ENCODE measurements at regions not wholly inside any gene's neighbourhood (a gene's known extent, or its start where the extent isn't known, plus 50 kb on each side); places are given as distances from the start of the nearest gene placed in this dataset.
"Not testable (repeated sequence)": the region's sequence is repeated elsewhere in the genome, so short reads cannot be mapped to it uniquely, and the experiment has no call there.

DNA sequence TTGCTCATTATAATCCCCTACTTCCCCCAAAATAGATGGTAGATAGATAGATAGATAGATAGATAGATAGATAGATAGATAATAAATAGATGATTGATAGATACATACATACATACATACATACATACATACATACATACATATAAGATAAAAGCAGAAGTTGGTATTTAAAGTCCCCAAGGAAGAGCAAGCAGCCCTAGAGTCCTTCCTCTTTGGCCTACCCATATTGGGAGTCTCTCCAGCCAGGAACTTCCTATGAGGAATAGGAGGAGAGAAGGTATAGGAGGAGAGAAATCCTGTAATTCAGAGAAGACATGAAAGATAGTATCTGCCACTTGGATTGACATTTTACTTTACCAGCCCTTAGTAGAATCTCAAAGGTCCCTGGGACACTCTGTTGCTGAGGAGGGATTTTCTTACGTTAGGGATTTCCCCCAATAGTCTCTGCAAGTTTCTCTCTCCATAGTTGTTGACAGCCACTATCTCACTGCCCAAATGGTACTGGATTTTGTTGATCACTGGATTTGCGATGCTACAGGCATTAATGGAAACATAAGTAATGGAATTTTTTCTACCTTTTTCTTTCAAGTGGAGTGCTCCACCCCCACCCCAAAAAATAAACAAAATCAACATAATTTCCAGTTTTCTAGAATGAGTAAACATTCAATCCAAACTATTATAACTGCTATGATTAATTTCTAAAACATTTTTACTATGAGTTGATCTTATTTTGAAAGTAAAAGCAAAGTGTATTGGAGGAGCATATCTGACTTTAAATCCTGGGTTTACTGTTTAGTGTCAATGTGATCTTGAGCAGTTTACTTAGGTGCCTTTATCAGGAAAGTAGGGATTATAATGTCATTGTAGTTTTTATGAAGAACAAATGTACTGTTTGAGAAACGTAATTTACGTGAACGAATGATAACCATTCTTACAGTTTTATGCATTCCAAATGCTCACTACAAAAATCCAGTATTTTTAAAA is 93.2 kb upstream of the TNFSF4 start:
- DNase-seq = no peak

DNA sequence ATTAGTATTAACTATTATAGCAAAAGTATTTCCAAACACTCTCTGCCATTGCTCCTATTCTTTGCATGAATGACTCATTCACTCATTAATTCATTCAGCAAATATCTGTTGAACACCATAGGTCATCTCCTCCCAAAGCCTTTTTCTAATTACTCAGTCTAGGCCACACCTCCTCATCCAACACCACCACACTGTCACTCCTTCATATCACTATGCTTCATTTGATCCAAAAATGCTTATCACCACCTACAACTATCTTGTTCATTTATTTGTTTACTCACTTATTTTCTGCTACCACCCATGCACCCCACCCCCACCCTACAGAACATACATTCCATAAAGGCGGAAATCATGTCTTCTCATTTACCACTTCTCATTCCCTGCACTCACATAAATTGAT is 94.4 kb upstream of the TNFSF4 start:
- DNase-seq = no peak

DNA sequence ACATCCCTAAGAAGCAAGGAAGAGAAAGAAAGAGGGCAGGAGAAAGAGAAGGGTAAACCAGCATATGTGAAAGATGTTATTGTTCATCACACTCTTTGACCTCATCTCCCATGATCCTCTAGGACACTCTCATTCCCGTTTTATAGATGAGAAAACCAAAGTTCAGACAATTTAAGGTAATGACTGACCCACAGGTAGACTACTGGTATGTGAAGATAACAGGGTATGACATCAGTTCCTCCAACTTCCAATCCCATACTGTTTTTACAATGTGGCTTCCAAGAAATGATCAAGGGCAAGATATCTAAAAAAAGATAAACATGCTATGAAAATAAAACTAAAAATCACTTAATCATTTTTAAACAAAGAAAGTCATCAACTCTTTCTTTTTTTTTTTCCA is 95.2 kb upstream of the TNFSF4 start:
- DNase-seq = no peak

- DNase-seq = no peak
Observed at GRCh38 chr1:173302890-173303829, 96.0 kb upstream of the TNFSF4 start.

GRCh38 chr1:173303984-173304383 is 96.9 kb upstream of the TNFSF4 start:
- DNase-seq = no peak

- no peak for DNase-seq
Observed at GRCh38 chr1:173304529-173305227, 97.5 kb upstream of the TNFSF4 start.

DNA sequence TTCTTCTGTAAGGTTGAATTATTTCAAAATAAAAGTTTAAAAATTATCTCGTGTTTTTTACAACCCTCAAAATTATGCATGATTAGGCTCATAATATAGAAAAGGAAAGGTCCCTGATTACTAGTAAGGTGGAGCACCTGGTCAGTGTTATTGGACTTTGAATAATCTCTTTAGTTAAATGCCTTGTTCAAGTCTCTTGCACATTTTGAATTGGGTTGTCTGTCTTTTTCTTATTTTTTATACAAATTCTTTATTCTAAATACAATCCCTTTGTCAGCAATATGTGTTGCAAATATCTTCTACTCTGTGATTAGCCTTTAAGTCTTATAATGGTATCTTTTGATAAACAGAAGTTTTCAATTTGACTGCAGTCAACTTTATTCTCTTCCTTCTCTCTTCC is 100.7 kb upstream of the TNFSF4 start:
- DNase-seq = no peak

DNA sequence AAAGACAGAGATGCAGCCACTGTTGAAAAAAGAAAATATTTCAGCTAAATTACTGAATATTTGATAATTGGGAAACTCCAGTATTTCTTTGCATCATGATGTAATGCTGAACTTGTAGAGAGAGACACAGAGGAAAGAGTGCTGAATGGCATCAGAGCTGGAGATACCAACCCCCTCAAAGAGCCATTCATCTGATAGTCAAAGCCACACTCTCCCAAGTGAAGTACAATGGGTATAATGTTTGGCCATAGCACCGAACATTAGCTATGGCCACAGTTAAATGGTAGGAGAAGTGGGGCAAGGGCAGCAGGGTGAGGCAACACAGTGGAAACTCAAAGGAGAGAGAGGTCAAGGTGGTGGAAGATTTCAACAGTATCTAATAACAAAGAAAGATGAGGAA is 107.5 kb upstream of the TNFSF4 start:
- DNase-seq = no peak

GRCh38 chr1:173315296-173315695 is 108.2 kb upstream of the TNFSF4 start:
- DNase-seq = no peak

DNA sequence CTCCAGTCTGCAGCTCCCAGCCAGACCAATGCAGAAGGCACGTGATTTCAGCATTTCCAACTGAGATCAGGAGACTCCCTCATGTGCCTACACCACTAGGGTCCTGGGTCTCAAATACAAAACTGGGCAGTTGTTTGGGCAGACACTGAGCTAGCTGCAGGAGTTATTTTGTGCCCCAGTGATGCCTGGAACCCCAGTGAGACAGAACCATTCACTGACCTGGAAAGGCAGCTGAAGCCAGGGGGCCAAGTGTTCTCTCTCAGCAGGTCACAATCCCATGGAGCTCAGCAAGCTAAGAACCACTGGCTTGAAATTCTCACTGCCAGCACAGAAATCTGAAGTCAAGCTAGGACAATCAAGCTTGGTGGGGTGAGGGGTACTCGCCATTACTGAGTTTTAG is 111.7 kb upstream of the TNFSF4 start:
- no peak for DNase-seq

DNA sequence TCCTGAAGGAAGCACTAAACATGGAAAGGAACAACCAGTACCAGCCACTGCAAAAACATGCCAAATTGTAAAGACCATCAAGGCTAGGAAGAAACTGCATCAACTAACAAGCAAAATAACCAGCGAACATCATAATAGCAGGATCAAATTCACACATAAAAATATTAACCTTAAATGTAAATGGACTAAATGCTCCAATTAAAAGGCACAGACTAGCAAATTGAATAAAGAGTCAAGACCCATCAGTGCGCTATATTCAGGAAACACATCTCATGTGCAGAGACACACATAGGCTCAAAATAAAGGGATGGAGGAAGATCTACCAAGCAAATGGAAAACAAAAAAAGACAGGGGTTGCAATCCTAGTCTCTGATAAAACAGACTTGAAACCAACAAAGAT is 117.2 kb upstream of the TNFSF4 start:
- DNase-seq = not testable (repeated sequence)

- not testable (repeated sequence) for DNase-seq
Observed at GRCh38 chr1:173327987-173328386, 120.9 kb upstream of the TNFSF4 start.

DNA sequence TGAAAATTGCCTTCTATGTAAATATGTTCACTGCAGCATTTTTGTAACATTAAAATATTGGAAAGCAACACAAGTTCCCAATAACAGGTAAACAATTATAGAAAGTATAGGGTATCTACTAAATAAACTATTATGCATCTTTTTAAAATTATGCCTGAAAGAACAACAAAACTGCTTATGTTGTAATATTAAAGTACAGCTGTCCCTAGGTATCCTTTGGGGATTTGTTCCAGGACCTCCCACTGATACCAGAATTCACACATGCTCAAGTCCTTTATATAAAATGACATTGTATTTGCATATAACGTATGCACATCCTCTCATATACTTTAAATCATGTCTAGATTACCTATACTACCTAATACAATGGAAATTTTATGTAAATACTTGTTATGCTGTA is 121.8 kb upstream of the TNFSF4 start:
- DNase-seq = no peak

GRCh38 chr1:173329726-173330125 is 122.6 kb upstream of the TNFSF4 start:
- no peak for DNase-seq

GRCh38 chr1:173330149-173330951 is 123.2 kb upstream of the TNFSF4 start:
- DNase-seq = no peak

DNA sequence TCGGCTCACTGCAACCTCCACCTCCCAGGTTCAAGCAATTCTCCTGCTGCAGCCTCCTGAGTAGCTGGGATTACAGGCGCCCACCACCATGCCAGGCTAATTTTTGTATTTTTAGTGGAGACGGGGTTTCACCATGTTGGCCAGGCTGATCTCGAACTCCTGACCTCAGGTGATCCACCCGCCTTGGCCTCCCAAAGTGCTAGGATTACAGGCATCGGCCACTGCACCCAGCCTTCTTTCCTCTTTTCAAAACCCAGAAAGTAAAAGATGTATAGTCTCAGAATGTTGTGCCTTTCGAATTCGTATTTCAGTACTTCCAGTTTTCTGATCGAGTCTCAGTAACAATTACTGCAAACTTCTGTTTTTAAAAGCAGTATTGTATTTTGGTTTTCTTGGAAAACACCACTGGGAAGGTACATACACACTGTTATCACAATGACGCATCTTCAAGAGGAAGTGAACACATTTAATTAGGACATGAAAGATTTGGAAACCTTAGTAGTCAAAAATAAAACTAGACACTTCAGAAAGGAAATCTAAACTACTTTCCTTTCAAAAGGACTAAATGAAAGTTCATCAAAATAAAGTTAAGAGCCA is 123.9 kb upstream of the TNFSF4 start:
- DNase-seq = not testable (repeated sequence)

GRCh38 chr1:173332026-173332425 is 124.9 kb upstream of the TNFSF4 start:
- no peak for DNase-seq

DNA sequence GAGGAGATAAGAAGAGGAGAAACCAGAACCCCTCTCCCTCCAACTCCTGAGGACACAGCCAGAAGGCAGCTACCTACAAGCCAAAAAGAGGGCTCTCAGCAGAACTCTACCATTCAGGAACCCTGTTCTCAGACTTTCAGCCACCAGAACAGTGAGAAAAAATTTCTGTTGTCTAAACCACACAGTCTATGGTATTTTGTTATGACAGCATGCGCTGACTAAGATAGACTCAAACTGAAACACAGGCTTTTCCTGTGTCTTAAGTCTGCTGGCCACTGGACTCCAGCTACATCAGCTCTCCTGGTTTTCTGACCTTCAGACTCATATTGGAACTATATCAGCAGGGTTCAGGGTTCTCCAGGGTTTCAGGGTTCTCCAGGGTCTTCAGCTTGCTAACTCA is 126.5 kb upstream of the TNFSF4 start:
- DNase-seq = no peak

GRCh38 chr1:173337126-173337525 is 130.0 kb upstream of the TNFSF4 start:
- no peak for DNase-seq

GRCh38 chr1:173341307-173341706 is 134.2 kb upstream of the TNFSF4 start:
- no peak for DNase-seq

- DNase-seq = no peak
Observed at GRCh38 chr1:173341971-173342370, 134.8 kb upstream of the TNFSF4 start.

GRCh38 chr1:173342736-173343135 is 134.4 kb upstream of the PRDX6 start:
- DNase-seq = no peak

Measured in stimulated activated CD4-positive, alpha-beta T cell treated with anti-CD3 and anti-CD28 coated beads, Interleukin-12 subunit alpha, Interleukin-12 subunit beta, amount 100 ng/mL, for 4 hours (primary cell).